ENCODE measurements at regions not wholly inside any gene's neighbourhood (a gene's known extent, or its start where the extent isn't known, plus 50 kb on each side); places are given as distances from the start of the nearest gene placed in this dataset.

DNA sequence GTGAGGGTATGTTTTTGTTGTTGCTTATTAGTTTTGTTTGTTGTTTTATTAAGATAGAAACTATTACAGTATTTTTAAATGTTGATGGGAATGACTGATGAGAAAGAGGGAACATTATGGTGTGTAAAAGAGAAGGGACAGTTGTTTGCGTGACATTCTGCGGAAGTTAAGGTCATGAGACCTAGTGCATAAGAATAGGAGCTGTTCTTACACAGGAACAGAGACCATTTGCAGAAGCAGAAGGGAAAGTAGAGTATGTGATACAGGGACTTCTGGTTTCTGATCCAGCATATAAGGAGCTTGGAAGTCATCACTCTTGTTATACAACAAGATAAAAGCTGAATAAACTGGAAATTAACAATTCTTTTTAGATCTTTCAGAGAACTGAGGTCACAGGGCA is 299.2 kb upstream of the API5 start:
- intact Hi-C loops (cut with DNase I), result no loop called here
- Histone ChIP-seq H3K9me3 (no peaks in the 10 kb centered on the region), H3K4me3 (no peak overlapping the region), H3K27ac (no peak overlapping the region), H3K4me1 (no peaks in the 10 kb centered on the region), H3K27me3 (no peaks in the 10 kb centered on the region), H3K36me3 (replicated peaks in 1 of 2; ENCODE audit: insufficient read depth in 1 of 2, low read depth in 2 of 2) (no peaks in the 10 kb centered on the region)
- DNase-seq (no peak), ATAC-seq (no peak)
- 62 to 81% methylated on average over 2 of the region's 2 CpGs for WGBS, 2 donors
- TF ChIP-seq CTCF (IDR thresholded peaks at IDR 0.05) (no peak), POLR2A (IDR thresholded peaks at IDR 0.05) (no peak)

- Histone ChIP-seq H3K27me3 (no peaks in the 10 kb centered on the region), H3K27ac (no peak overlapping the region), H3K4me1 (no peaks in the 10 kb centered on the region), H3K36me3 (replicated peaks in 1 of 2; ENCODE audit: insufficient read depth in 1 of 2, low read depth in 2 of 2) (no peaks in the 10 kb centered on the region), H3K4me3 (no peak overlapping the region), H3K9me3 (no peaks in the 10 kb centered on the region)
- ATAC-seq, result no peak
- no peak for DNase-seq
- no peak for TF ChIP-seq POLR2A (IDR thresholded peaks at IDR 0.05)
- TF ChIP-seq CTCF (IDR thresholded peaks at IDR 0.05), result no peak
- intact Hi-C loops (cut with DNase I), result no loop called here
Measured at GRCh38 chr11:43021466-43021865, 290.3 kb upstream of the API5 start.

GRCh38 chr11:43034341-43034740 is 277.5 kb upstream of the API5 start:
- TF ChIP-seq POLR2A (IDR thresholded peaks at IDR 0.05), result no peak
- DNase-seq (no peak), ATAC-seq (no peak)
- Histone ChIP-seq H3K4me1 (no peaks in the 10 kb centered on the region), H3K4me3 (no peak overlapping the region), H3K9me3 (no peaks in the 10 kb centered on the region), H3K27me3 (no peaks in the 10 kb centered on the region), H3K27ac (no peak overlapping the region), H3K36me3 (replicated peaks in 1 of 2; ENCODE audit: insufficient read depth in 1 of 2, low read depth in 2 of 2) (no peaks in the 10 kb centered on the region)
- WGBS, 2 donors, result 58 to 64% methylated on average over 3 of the region's 3 CpGs
- intact Hi-C loops (cut with DNase I), result no loop called here

DNA sequence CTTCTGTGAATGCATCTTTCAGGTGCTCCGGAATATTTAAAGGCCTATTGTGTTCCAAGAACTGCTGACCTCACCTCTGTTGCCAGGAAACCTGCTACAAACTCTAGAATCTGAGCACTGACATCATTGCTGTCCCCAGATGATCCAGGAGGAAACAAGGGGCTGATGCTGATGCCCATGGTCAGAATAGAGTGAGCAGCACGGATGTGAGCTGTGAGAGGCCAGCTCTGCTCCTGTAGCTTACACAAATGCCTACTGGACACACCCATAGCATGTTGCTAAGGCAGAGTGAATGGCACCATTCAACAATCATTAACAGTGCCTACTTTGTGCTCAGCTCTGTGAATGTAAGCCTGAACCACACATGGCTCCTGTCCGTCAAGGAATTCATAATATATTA is 276.7 kb upstream of the API5 start:
- Histone ChIP-seq H3K4me3 (no peak overlapping the region), H3K9me3 (no peaks in the 10 kb centered on the region), H3K27me3 (no peaks in the 10 kb centered on the region), H3K4me1 (no peaks in the 10 kb centered on the region), H3K36me3 (replicated peaks in 1 of 2; ENCODE audit: insufficient read depth in 1 of 2, low read depth in 2 of 2) (no peaks in the 10 kb centered on the region), H3K27ac (no peak overlapping the region)
- intact Hi-C loops (cut with DNase I), result no loop called here
- peak in 2 of 4 donors; percentile 7 to 30 for DNase-seq
- TF ChIP-seq POLR2A (IDR thresholded peaks at IDR 0.05) (no peak), CTCF (IDR thresholded peaks at IDR 0.05) (no peak)
- no peak for ATAC-seq
- 17 to 23% methylated on average over 3 of the region's 3 CpGs for WGBS, 2 donors

DNA sequence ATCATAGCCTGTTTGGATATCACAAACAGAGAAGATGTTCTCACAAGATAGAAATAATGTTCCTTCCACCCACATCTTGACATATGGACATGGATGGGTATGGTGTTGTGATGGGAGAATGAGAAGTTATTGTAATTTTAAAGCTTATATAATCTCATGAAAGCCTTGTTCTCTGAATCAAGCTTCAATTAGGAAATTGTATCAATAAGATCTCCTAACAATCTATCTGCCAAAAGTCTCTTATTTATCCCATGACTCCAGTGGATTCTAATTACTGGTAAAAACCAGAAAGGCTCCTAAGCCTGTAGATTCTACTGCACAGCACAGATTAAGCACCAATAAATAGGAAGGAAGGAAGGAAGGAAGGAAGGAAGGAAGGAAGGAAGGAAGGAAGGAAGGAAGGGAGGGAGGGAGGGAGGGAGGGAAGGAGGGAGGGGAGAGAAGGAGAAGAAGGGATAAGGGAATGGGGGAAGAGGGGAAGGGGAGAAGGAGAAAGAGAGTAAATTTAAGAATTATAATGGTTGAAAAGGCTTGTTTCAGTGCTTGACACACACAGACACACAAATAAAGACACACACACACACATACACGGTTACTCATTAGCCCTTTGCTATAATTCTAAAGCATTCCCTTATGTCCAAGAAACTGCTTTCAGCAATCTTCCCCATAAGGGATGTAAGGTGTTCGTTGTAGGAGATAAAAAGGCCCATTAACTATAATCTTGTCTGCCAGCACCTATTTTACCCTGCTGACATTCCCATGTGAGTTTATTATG is 258.0 kb upstream of the API5 start:
- DNase-seq (no peak), ATAC-seq (no peak)
- H3K27me3 ChIP-seq, result no peaks in the 10 kb centered on the region
- TF ChIP-seq CTCF (IDR thresholded peaks at IDR 0.05) (no peak), POLR2A (IDR thresholded peaks at IDR 0.05) (no peak)
- no peaks in the 10 kb centered on the region for H3K9me3 ChIP-seq
- whole genome bisulfite sequencing, 2 donors, result 42 to 46% methylated on average over 2 of the region's 2 CpGs
- no peaks in the 10 kb centered on the region for H3K36me3 ChIP-seq (replicated peaks in 1 of 2; ENCODE audit: insufficient read depth in 1 of 2, low read depth in 2 of 2)
- H3K4me1 ChIP-seq, result no peaks in the 10 kb centered on the region
- no peak overlapping the region for H3K4me3 ChIP-seq
- intact Hi-C loops (cut with DNase I), result no loop called here
- no peak overlapping the region for H3K27ac ChIP-seq
